IgD-negative memory B cell (primary cell): ENCODE measurements at regions not wholly inside any gene's neighbourhood (a gene's known extent, or its start where the extent isn't known, plus 50 kb on each side); places are given as distances from the start of the nearest gene placed in this dataset.
A peak's percentile ranks its signal among the peaks of the same experiment; 100 is the strongest.
"Not testable (repeated sequence)": the region's sequence is repeated elsewhere in the genome, so short reads cannot be mapped to it uniquely, and the experiment has no call there.

Experiments
- H3K27ac Mint-ChIP-seq, 3 donors: one replicate each; pipeline ENCODE4 v1.8.0; 2020 to 2022; ENCODE audit warnings: mild to moderate bottlenecking in 3 of 3, mixed read lengths in 3 of 3, moderate library complexity in 1 of 3
- H3K27me3 Mint-ChIP-seq: one replicate; pipeline ENCODE4 v1.8.0; 2021; ENCODE audit warnings: mixed read lengths
- H3K36me3 Mint-ChIP-seq: one replicate; pipeline ENCODE4 v1.8.0; 2020; ENCODE audit warnings: mild to moderate bottlenecking, mixed read lengths
- H3K4me1 Mint-ChIP-seq, 3 donors: one replicate each; pipeline ENCODE4 v1.8.0; 2020 to 2022; ENCODE audit warnings: mixed read lengths in 3 of 3, mild to moderate bottlenecking in 1 of 3
- H3K4me3 Mint-ChIP-seq, 4 donors: one replicate each; pipeline ENCODE4 v1.8.0; 2020 to 2022; ENCODE audit warnings: mild to moderate bottlenecking in 4 of 4, mixed read lengths in 4 of 4, moderate library complexity in 3 of 4
- H3K9me3 Mint-ChIP-seq, 3 donors: one replicate each; pipeline ENCODE4 v1.8.0; 2020 to 2021; ENCODE audit warnings: mixed read lengths in 3 of 3, mild to moderate bottlenecking in 1 of 3

GRCh38 chr7:153747969-153748368, 304.2 kb upstream of the DPP6 start:
- not testable (repeated sequence) for H3K27me3 Mint-ChIP-seq, H3K4me3 Mint-ChIP-seq, H3K36me3 Mint-ChIP-seq, H3K9me3 Mint-ChIP-seq, H3K27ac Mint-ChIP-seq, H3K4me1 Mint-ChIP-seq

GRCh38 chr7:153748885-153749284, 303.3 kb upstream of the DPP6 start:
- not testable (repeated sequence) for H3K36me3 Mint-ChIP-seq, H3K4me1 Mint-ChIP-seq, H3K27me3 Mint-ChIP-seq, H3K9me3 Mint-ChIP-seq, H3K27ac Mint-ChIP-seq, H3K4me3 Mint-ChIP-seq

GRCh38 chr7:153765869-153766268, 286.3 kb upstream of the DPP6 start:
- H3K4me1 Mint-ChIP-seq, H3K36me3 Mint-ChIP-seq: not testable (repeated sequence)

GRCh38 chr7:153766926-153767325, 285.3 kb upstream of the DPP6 start:
- H3K4me3 Mint-ChIP-seq, H3K36me3 Mint-ChIP-seq, H3K9me3 Mint-ChIP-seq, H3K27ac Mint-ChIP-seq, H3K4me1 Mint-ChIP-seq, H3K27me3 Mint-ChIP-seq: not testable (repeated sequence)

More at GRCh38 chr7:153765869-153766268, 286.3 kb upstream of the DPP6 start:
- H3K27me3 Mint-ChIP-seq, H3K9me3 Mint-ChIP-seq, H3K27ac Mint-ChIP-seq, H3K4me3 Mint-ChIP-seq: not testable (repeated sequence)

- no peak overlapping the region for H3K27ac Mint-ChIP-seq
- H3K9me3 Mint-ChIP-seq = no peaks in the 10 kb centered on the region
- H3K36me3 Mint-ChIP-seq = no peaks in the 10 kb centered on the region
- no peak overlapping the region for H3K4me3 Mint-ChIP-seq
- no peaks in the 10 kb centered on the region for H3K4me1 Mint-ChIP-seq
- H3K27me3 Mint-ChIP-seq = no peaks in the 10 kb centered on the region
These were observed 279.2 kb upstream of the DPP6 start for GRCh38 chr7:153772966-153773365.

- H3K4me1 Mint-ChIP-seq, H3K9me3 Mint-ChIP-seq, H3K27ac Mint-ChIP-seq, H3K4me3 Mint-ChIP-seq, H3K36me3 Mint-ChIP-seq, H3K27me3 Mint-ChIP-seq: not testable (repeated sequence)
These were observed 275.3 kb upstream of the DPP6 start for GRCh38 chr7:153776940-153777339.

- H3K4me1 Mint-ChIP-seq, H3K9me3 Mint-ChIP-seq, H3K36me3 Mint-ChIP-seq, H3K27ac Mint-ChIP-seq, H3K27me3 Mint-ChIP-seq, H3K4me3 Mint-ChIP-seq: not testable (repeated sequence)
These were observed 254.8 kb upstream of the DPP6 start for GRCh38 chr7:153797363-153797762.

- no peaks in the 10 kb centered on the region for H3K9me3 Mint-ChIP-seq
- no peak overlapping the region for H3K4me3 Mint-ChIP-seq
- H3K27ac Mint-ChIP-seq = no peak overlapping the region
- no peaks in the 10 kb centered on the region for H3K4me1 Mint-ChIP-seq
- no peaks in the 10 kb centered on the region for H3K36me3 Mint-ChIP-seq
- H3K27me3 Mint-ChIP-seq = no peaks in the 10 kb centered on the region
These were observed 244.1 kb upstream of the DPP6 start for GRCh38 chr7:153808117-153808516.

- Mint-ChIP-seq H3K27me3 (no peaks in the 10 kb centered on the region), H3K4me1 (no peaks in the 10 kb centered on the region), H3K4me3 (no peak overlapping the region), H3K36me3 (peaks cover 1% of the 10 kb centered on the region), H3K9me3 (peaks cover 3 to 4% (median 4%) of the 10 kb centered on the region in 3 donors), H3K27ac (no peak overlapping the region)
These were observed 222.7 kb upstream of the DPP6 start for GRCh38 chr7:153829525-153829924.

- Mint-ChIP-seq H3K4me1 (no peaks in the 10 kb centered on the region), H3K27ac (no peak overlapping the region), H3K36me3 (no peaks in the 10 kb centered on the region), H3K4me3 (peak overlapping the region in 1 of 4 donors; percentile 37), H3K9me3 (peaks cover 0 to 6% (median 4%) of the 10 kb centered on the region in 3 donors), H3K27me3 (no peaks in the 10 kb centered on the region)
These were observed 220.0 kb upstream of the DPP6 start for GRCh38 chr7:153832160-153832559.

GRCh38 chr7:153835103-153835502, 217.1 kb upstream of the DPP6 start:
- H3K27ac Mint-ChIP-seq = no peak overlapping the region
- H3K4me3 Mint-ChIP-seq = no peak overlapping the region
- H3K27me3 Mint-ChIP-seq = no peaks in the 10 kb centered on the region
- peaks cover 0 to 3% (median 0%) of the 10 kb centered on the region in 3 donors for H3K9me3 Mint-ChIP-seq
- H3K36me3 Mint-ChIP-seq = no peaks in the 10 kb centered on the region
- no peaks in the 10 kb centered on the region for H3K4me1 Mint-ChIP-seq

- Mint-ChIP-seq H3K36me3 (no peaks in the 10 kb centered on the region), H3K4me1 (no peaks in the 10 kb centered on the region), H3K4me3 (no peak overlapping the region), H3K27ac (no peak overlapping the region), H3K27me3 (no peaks in the 10 kb centered on the region), H3K9me3 (peaks cover 0 to 3% (median 0%) of the 10 kb centered on the region in 3 donors)
These were observed 216.4 kb upstream of the DPP6 start for GRCh38 chr7:153835712-153836265.

- H3K27me3 Mint-ChIP-seq = no peaks in the 10 kb centered on the region
- H3K36me3 Mint-ChIP-seq = no peaks in the 10 kb centered on the region
- peaks cover 0 to 4% (median 2%) of the 10 kb centered on the region in 3 donors for H3K9me3 Mint-ChIP-seq
- H3K4me1 Mint-ChIP-seq = no peaks in the 10 kb centered on the region
- H3K27ac Mint-ChIP-seq = no peak overlapping the region
- no peak overlapping the region for H3K4me3 Mint-ChIP-seq
These were observed 213.6 kb upstream of the DPP6 start for GRCh38 chr7:153838591-153838990.

GRCh38 chr7:153840861-153841260, 211.3 kb upstream of the DPP6 start:
- Mint-ChIP-seq H3K27me3 (no peaks in the 10 kb centered on the region), H3K4me1 (no peaks in the 10 kb centered on the region), H3K36me3 (no peaks in the 10 kb centered on the region), H3K4me3 (no peak overlapping the region), H3K9me3 (peaks cover 0 to 9% (median 4%) of the 10 kb centered on the region in 3 donors), H3K27ac (no peak overlapping the region)

GRCh38 chr7:153847828-153848227, 204.4 kb upstream of the DPP6 start:
- no peaks in the 10 kb centered on the region for H3K36me3 Mint-ChIP-seq
- H3K4me1 Mint-ChIP-seq = no peaks in the 10 kb centered on the region
- peaks cover 8 to 20% (median 8%) of the 10 kb centered on the region in 3 donors for H3K9me3 Mint-ChIP-seq
- no peak overlapping the region for H3K27ac Mint-ChIP-seq
- no peaks in the 10 kb centered on the region for H3K27me3 Mint-ChIP-seq
- no peak overlapping the region for H3K4me3 Mint-ChIP-seq

- no peaks in the 10 kb centered on the region for H3K36me3 Mint-ChIP-seq
- no peak overlapping the region for H3K4me3 Mint-ChIP-seq
- no peaks in the 10 kb centered on the region for H3K4me1 Mint-ChIP-seq
- H3K27ac Mint-ChIP-seq = no peak overlapping the region
- H3K9me3 Mint-ChIP-seq = peaks cover 4 to 8% (median 5%) of the 10 kb centered on the region in 3 donors
- no peaks in the 10 kb centered on the region for H3K27me3 Mint-ChIP-seq
These were observed 199.9 kb upstream of the DPP6 start for GRCh38 chr7:153852261-153852660.

GRCh38 chr7:153858355-153858754, 193.8 kb upstream of the DPP6 start:
- H3K4me3 Mint-ChIP-seq = no peak overlapping the region
- peak overlapping the region in 1 of 3 donors; percentile 11 for H3K27ac Mint-ChIP-seq
- H3K9me3 Mint-ChIP-seq = peaks cover 0 to 26% (median 10%) of the 10 kb centered on the region in 3 donors
- no peaks in the 10 kb centered on the region for H3K4me1 Mint-ChIP-seq
- no peaks in the 10 kb centered on the region for H3K27me3 Mint-ChIP-seq
- no peaks in the 10 kb centered on the region for H3K36me3 Mint-ChIP-seq
